Fibroblast of villous mesenchyme (primary cell): ENCODE measurements at regions not wholly inside any gene's neighbourhood (a gene's known extent, or its start where the extent isn't known, plus 50 kb on each side); places are given as distances from the start of the nearest gene placed in this dataset.
"Not testable (repeated sequence)": the region's sequence is repeated elsewhere in the genome, so short reads cannot be mapped to it uniquely, and the experiment has no call there.

Experiments
- DNase-seq: peaks from one replicate; pipeline ENCODE4 v3.0.0-alpha.2; 2010; ENCODE audit warnings: low read depth
- H3K4me3 ChIP-seq: 2 replicates; pipeline ENCODE4 v1.5.1; 2011; ENCODE audit warnings: low read depth, mild to moderate bottlenecking, low read length
- CTCF ChIP-seq: IDR thresholded peaks from 2 replicates; pipeline ENCODE4 v1.5.1; 2012; ENCODE audit warnings: low read depth, mild to moderate bottlenecking, low read length; ENCODE audit not compliant: insufficient read depth

GRCh38 chr5:164139423-164139822 is 634.0 kb downstream of the MAT2B start:
- no peak overlapping the region for H3K4me3 ChIP-seq
- DNase-seq, result no peak
- TF ChIP-seq CTCF, result no peak

- DNase-seq, result no peak
- TF ChIP-seq CTCF, result no peak
These were observed 640.0 kb downstream of the MAT2B start for GRCh38 chr5:164145458-164145857.

GRCh38 chr5:164146223-164146622 is 640.8 kb downstream of the MAT2B start:
- no peak for DNase-seq
- no peak for TF ChIP-seq CTCF
- no peak overlapping the region for H3K4me3 ChIP-seq

More at GRCh38 chr5:164145458-164145857, 640.0 kb downstream of the MAT2B start:
- H3K4me3 ChIP-seq, result no peak overlapping the region

- H3K4me3 ChIP-seq, result no peak overlapping the region
- DNase-seq, result no peak
- TF ChIP-seq CTCF, result no peak
These were observed 642.9 kb downstream of the MAT2B start for GRCh38 chr5:164148292-164148691.

- not testable (repeated sequence) for H3K4me3 ChIP-seq, DNase-seq
These were observed 647.1 kb downstream of the MAT2B start for GRCh38 chr5:164152539-164152938.

GRCh38 chr5:164153469-164154172 is 648.2 kb downstream of the MAT2B start:
- no peak for TF ChIP-seq CTCF
- no peak for DNase-seq
- no peak overlapping the region for H3K4me3 ChIP-seq

- H3K4me3 ChIP-seq, result no peak overlapping the region
- TF ChIP-seq CTCF, result no peak
- no peak for DNase-seq
These were observed 665.4 kb downstream of the MAT2B start for GRCh38 chr5:164170814-164171213.
